HG02571 (cell line): ENCODE measurements at regions not wholly inside any gene's neighbourhood (a gene's known extent, or its start where the extent isn't known, plus 50 kb on each side); places are given as distances from the start of the nearest gene placed in this dataset.
"Not testable (repeated sequence)": the region's sequence is repeated elsewhere in the genome, so short reads cannot be mapped to it uniquely, and the experiment has no call there.

ENCODE experiments used
- ATAC-seq: cut with Tn5 transposase; IDR thresholded peaks from one replicate; pipeline ENCODE4 v1.9.1; 2021; ENCODE audit warnings: mild to moderate bottlenecking, moderate library complexity; ENCODE audit not compliant: unreplicated experiment

- ATAC-seq, result no peak
These were observed 175.4 kb downstream of the CDC14C start for GRCh38 chr7:49099587-49100326.

GRCh38 chr7:49100908-49101740 is 176.8 kb downstream of the CDC14C start:
- ATAC-seq, result not testable (repeated sequence)

- no peak for ATAC-seq
These were observed 178.1 kb downstream of the CDC14C start for GRCh38 chr7:49102411-49102810.

- ATAC-seq, result no peak
These were observed 187.4 kb downstream of the CDC14C start for GRCh38 chr7:49111706-49112105.

- ATAC-seq, result no peak
These were observed 187.9 kb downstream of the CDC14C start for GRCh38 chr7:49112222-49112621.

- ATAC-seq, result no peak
These were observed 188.3 kb downstream of the CDC14C start for GRCh38 chr7:49112647-49113046.

GRCh38 chr7:49119706-49120105 is 195.4 kb downstream of the CDC14C start:
- no peak for ATAC-seq

GRCh38 chr7:49125246-49125645 is 200.9 kb downstream of the CDC14C start:
- ATAC-seq, result no peak

- ATAC-seq, result no peak
These were observed 203.1 kb downstream of the CDC14C start for GRCh38 chr7:49127359-49127913.

- no peak for ATAC-seq
These were observed 213.6 kb downstream of the CDC14C start for GRCh38 chr7:49137978-49138377.

GRCh38 chr7:49150486-49150885 is 226.1 kb downstream of the CDC14C start:
- ATAC-seq, result no peak

- no peak for ATAC-seq
These were observed 226.8 kb downstream of the CDC14C start for GRCh38 chr7:49151146-49151545.

GRCh38 chr7:49158321-49158720 is 234.0 kb downstream of the CDC14C start:
- no peak for ATAC-seq

GRCh38 chr7:49159536-49159935 is 235.2 kb downstream of the CDC14C start:
- ATAC-seq, result no peak

GRCh38 chr7:49166441-49166840 is 242.1 kb downstream of the CDC14C start:
- ATAC-seq, result no peak

- no peak for ATAC-seq
These were observed 248.3 kb downstream of the CDC14C start for GRCh38 chr7:49172639-49173038.

- ATAC-seq, result no peak
These were observed 250.0 kb downstream of the CDC14C start for GRCh38 chr7:49174396-49174795.

GRCh38 chr7:49187543-49188268 is 263.4 kb downstream of the CDC14C start:
- ATAC-seq, result no peak

- no peak for ATAC-seq
These were observed 304.2 kb downstream of the CDC14C start for GRCh38 chr7:49228426-49229098.

GRCh38 chr7:49229246-49229645 is 304.9 kb downstream of the CDC14C start:
- no peak for ATAC-seq

GRCh38 chr7:49243521-49243920 is 319.2 kb downstream of the CDC14C start:
- ATAC-seq, result no peak
